Pancreas (tissue), 10 donors: ENCODE measurements at regions not wholly inside any gene's neighbourhood (a gene's known extent, or its start where the extent isn't known, plus 50 kb on each side); places are given as distances from the start of the nearest gene placed in this dataset.

Source experiments
- ATAC-seq, 4 donors: fragments of 200-7000 bp; cut with Tn5 transposase; one replicate each; pipeline versions ENCODE4 v1.8.0 to v1.9.1; 2020; ENCODE audit warnings: mild to moderate bottlenecking in 4 of 4, moderate library complexity in 4 of 4
- DNase-seq, 6 donors: peaks; one replicate each; pipeline ENCODE4 v3.0.0-alpha.2; 2020
- FAIRE-seq: peaks from 2 replicates; lab custom pipeline; 2012; peaks lifted over from hg19 to GRCh38; lab: Jason Lieb, UNC
- H3K27ac ChIP-seq, 4 donors: fragments of 200-600 bp; sonication (generic); 1 replicate in 3 of 4; 2 replicates in 1 of 4; pipeline versions ENCODE4 v1.5.0 to v1.8.0; 2020
- H3K27me3 ChIP-seq, 4 donors: fragments of 200-600 bp; one replicate each; pipeline ENCODE4 v1.8.0; 2021
- H3K36me3 ChIP-seq, 3 donors: fragments of 200-600 bp; sonication (generic) in 1 of 3; one replicate each; pipeline versions ENCODE4 v1.5.0 to v1.8.0; 2020 to 2021
- H3K4me1 ChIP-seq, 3 donors: fragments of 200-600 bp; one replicate each; pipeline ENCODE4 v1.8.0; 2021
- H3K4me3 ChIP-seq, 4 donors: fragments of 200-600 bp; sonication (generic) in 2 of 4; one replicate each; pipeline versions ENCODE4 v1.5.0 to v1.8.0; 2020 to 2021
- H3K9me3 ChIP-seq, 4 donors: fragments of 200-600 bp; one replicate each; pipeline ENCODE4 v1.8.0; 2021
- CTCF ChIP-seq, 4 donors: fragments of 200-600 bp; sonication (generic) in 3 of 4; IDR thresholded peaks; one replicate each; pipeline versions ENCODE4 v1.5.0 to v1.8.0; 2021; ENCODE audit warnings: antibody characterized with exemption in 4 of 4
- WGBS, 2 donors: extraction: QIAGEN DNeasy Blood & Tissue Kit; methylation state at CpG; one replicate each; pipeline ENCODE4 v1.1.7; 2013; 5-methylcytosine and 5-hydroxymethylcytosine counted together
- intact Hi-C, 3 donors: fragments of 100-400 bp; cut with DNase I; formaldehyde crosslinking; loops; one replicate each; pipeline versions ENCODE4 v1.11.1 to v1.14.2; 2022
- donor health status: healthy with polysubstance abuse.
- donor health status: DM: no; HTN: no; CAD: no; lungs with moderate emphysema.
- donor health status: DM: no; HTN: no; CAD: no.
- donor health status: control.
- donor health status: control.
- donor health status: Bipolar disorder and iron deficiency.
- donor health status: DM: yes; HTN: yes; CAD: no.
- donor health status: DM: no; HTN: no; CAD: no.
- donor health status: DM: no; HTN: no; CAD: no.
- donor health status: DM: yes; HTN: yes; CAD: no.

- no peak for TF ChIP-seq CTCF (IDR thresholded peaks at IDR 0.05)
- WGBS, 2 donors, result 54 to 72% methylated on average over 4 of the region's 4 CpGs
- DNase-seq (no peak), FAIRE-seq (no peak), ATAC-seq (no peak)
- H3K27me3 ChIP-seq, result no peaks in the 10 kb centered on the region
- intact Hi-C loops, result no loop called here
- H3K4me3 ChIP-seq, result no peak overlapping the region
- no peaks in the 10 kb centered on the region for H3K36me3 ChIP-seq
- H3K4me1 ChIP-seq, result no peaks in the 10 kb centered on the region
- H3K27ac ChIP-seq, result no peak overlapping the region
- H3K9me3 ChIP-seq, result no peaks in the 10 kb centered on the region
Observed at GRCh38 chr4:14059006-14059405, 431.5 kb upstream of the BOD1L1 start.

- TF ChIP-seq CTCF (IDR thresholded peaks at IDR 0.05), result no peak
- FAIRE-seq, result no peak
- WGBS, 2 donors, result 89 to 95% methylated on average over 2 of the region's 2 CpGs
Observed at GRCh38 chr4:14064984-14065383, 437.5 kb upstream of the BOD1L1 start.

GRCh38 chr4:14065406-14065805 is 437.9 kb upstream of the BOD1L1 start:
- 87 to 88% methylated on average over 5 of the region's 5 CpGs for WGBS, 2 donors
- ATAC-seq (no peak), DNase-seq (no peak)

More at GRCh38 chr4:14064984-14065383, 437.5 kb upstream of the BOD1L1 start:
- H3K4me3 ChIP-seq, result no peak overlapping the region
- DNase-seq, result no peak
- peaks cover 0 to 6% (median 0%) of the 10 kb centered on the region in 3 donors for H3K4me1 ChIP-seq
- ATAC-seq, result no peak
- no peaks in the 10 kb centered on the region for H3K9me3 ChIP-seq
- no peak overlapping the region for H3K27ac ChIP-seq
- H3K36me3 ChIP-seq, result no peaks in the 10 kb centered on the region
- H3K27me3 ChIP-seq, result peaks cover 0 to 4% (median 0%) of the 10 kb centered on the region in 4 donors
- intact Hi-C loops, result no loop called here

GRCh38 chr4:14066979-14067378 is 439.5 kb upstream of the BOD1L1 start:
- ATAC-seq, result no peak
- H3K27me3 ChIP-seq, result peaks cover 0 to 4% (median 0%) of the 10 kb centered on the region in 4 donors

More at GRCh38 chr4:14065406-14065805, 437.9 kb upstream of the BOD1L1 start:
- no peak for TF ChIP-seq CTCF (IDR thresholded peaks at IDR 0.05)
- Histone ChIP-seq H3K27ac (no peak overlapping the region), H3K27me3 (peaks cover 0 to 4% (median 0%) of the 10 kb centered on the region in 4 donors), H3K36me3 (no peaks in the 10 kb centered on the region), H3K4me3 (no peak overlapping the region), H3K4me1 (peaks cover 0 to 10% (median 0%) of the 10 kb centered on the region in 3 donors), H3K9me3 (no peaks in the 10 kb centered on the region)
- intact Hi-C loops, result no loop called here
- no peak for FAIRE-seq

More at GRCh38 chr4:14066979-14067378, 439.5 kb upstream of the BOD1L1 start:
- H3K27ac ChIP-seq, result no peak overlapping the region
- no peak for TF ChIP-seq CTCF (IDR thresholded peaks at IDR 0.05)
- peaks cover 0 to 12% (median 0%) of the 10 kb centered on the region in 3 donors for H3K4me1 ChIP-seq
- DNase-seq (no peak), FAIRE-seq (no peak)
- H3K4me3 ChIP-seq, result no peak overlapping the region
- intact Hi-C loops, result no loop called here
- no peaks in the 10 kb centered on the region for H3K36me3 ChIP-seq
- WGBS, 2 donors, result 70 to 87% methylated on average over 1 of the region's 1 CpG
- no peaks in the 10 kb centered on the region for H3K9me3 ChIP-seq
